ENCODE measurements at regions not wholly inside any gene's neighbourhood (a gene's known extent, or its start where the extent isn't known, plus 50 kb on each side); places are given as distances from the start of the nearest gene placed in this dataset.
"Not testable (repeated sequence)": the region's sequence is repeated elsewhere in the genome, so short reads cannot be mapped to it uniquely, and the experiment has no call there.

GRCh38 chr16:86880316-86881117 lies 302.2 kb downstream of the FOXL1 start:
- no peak for DNase-seq (ENCODE audit: extremely low read depth, low read depth, low spot score)

DNA sequence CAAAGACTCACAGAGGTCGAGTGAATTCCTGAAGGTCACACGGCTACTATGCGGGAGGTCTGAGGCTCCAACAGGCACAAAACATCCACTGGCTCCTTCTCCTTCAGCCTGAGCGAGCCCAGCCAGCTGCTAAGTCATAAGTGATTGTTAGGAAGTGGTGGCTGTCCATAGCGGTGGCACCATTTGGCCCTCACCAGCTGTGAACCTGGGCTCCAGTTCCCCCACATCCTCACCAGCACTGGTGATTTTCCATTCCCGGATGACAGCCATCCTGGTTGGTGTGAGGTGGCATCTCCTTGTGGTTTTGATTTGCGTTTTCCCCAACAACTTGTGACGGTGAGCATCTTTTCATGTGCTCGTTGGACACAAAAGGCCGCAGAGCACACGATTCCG lies 302.8 kb downstream of the FOXL1 start:
- DNase-seq (ENCODE audit: extremely low read depth, low read depth, low spot score) = no peak

DNA sequence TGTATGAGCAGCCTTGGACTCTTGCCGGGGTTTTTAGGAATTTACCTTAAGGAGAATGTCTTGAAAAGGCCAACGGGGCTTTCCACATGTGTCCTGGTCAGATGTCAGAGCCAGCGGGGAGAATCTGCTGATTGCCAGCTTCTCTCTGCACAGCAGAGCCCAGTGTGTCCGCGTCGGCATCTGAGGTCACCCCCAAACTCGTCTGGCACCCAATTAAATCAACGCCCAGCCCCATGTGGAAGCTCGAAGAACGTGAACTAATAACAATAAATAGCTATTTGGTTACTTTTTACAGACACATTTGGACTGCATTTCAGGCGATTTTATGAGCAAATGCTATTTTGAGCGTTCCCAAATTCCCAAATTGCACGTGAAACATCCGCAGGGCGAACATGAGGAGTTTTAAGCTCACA lies 303.5 kb downstream of the FOXL1 start:
- DNase-seq (ENCODE audit: extremely low read depth, low read depth, low spot score) = no peak

GRCh38 chr16:86882586-86883280 lies 304.4 kb downstream of the FOXL1 start:
- no peak for DNase-seq (ENCODE audit: extremely low read depth, low read depth, low spot score)

DNA sequence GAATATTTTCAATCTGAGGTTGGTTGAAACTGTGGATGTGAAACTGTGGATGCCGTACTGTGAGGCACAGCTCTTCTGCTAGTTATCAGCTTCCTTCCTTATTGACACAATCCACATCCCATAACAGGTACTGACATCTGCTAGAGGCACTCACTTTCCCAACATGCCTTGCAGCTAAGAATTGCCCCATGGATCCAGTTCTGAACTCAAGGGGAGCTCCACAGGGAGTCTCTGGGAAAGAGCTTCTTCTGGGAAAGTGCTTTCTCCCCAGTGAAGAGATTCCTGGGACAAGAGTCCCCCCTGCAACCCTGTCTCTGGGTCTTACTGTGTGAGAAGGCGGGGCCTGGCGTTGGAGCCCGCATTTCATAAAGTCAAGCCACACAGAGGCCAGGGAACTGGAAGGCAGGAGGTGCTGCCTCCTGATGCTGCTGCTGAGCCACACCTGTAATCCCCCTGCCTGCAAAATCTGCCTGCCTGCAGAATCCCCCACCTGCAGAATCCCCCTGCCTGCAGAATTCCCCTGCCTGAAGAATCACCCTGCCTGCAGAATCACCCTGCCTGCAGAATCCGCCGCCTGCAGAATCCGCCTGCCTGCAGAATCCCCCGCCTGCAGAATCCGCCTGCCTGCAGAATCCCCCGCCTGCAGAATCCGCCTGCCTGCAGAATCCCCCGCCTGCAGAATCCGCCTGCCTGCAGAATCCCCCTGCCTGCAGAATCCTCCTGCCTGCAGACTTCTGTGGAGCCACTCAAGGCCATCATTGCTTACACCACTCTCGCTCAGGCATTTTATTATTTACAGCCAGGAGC lies 305.4 kb downstream of the FOXL1 start:
- DNase-seq (ENCODE audit: extremely low read depth, low read depth, low spot score) = no peak

- no peak for DNase-seq (ENCODE audit: extremely low read depth, low read depth, low spot score)
Observed at GRCh38 chr16:86884390-86884650, 306.0 kb downstream of the FOXL1 start.

DNA sequence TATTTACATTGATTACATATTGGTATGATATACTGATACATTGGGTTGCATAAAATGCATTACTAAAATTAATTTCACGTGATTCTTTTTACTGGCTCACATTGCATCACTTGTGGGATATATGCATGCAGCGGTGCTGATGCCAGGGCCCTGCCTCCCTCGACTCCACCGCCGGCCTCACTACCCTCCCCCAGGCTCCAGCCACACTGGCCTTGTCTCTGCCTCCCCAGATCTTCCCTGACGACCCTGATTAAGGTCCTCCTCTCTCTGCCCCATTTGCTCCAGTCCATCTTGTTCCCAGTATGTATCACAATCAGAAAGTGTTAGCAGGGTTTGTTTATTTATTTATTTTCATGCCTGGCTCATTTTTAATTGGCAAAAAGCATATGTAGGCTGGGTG lies 306.8 kb downstream of the FOXL1 start:
- DNase-seq (ENCODE audit: extremely low read depth, low read depth, low spot score) = no peak

GRCh38 chr16:86886651-86887050 lies 308.3 kb downstream of the FOXL1 start:
- DNase-seq (ENCODE audit: extremely low read depth, low read depth, low spot score) = no peak

DNA sequence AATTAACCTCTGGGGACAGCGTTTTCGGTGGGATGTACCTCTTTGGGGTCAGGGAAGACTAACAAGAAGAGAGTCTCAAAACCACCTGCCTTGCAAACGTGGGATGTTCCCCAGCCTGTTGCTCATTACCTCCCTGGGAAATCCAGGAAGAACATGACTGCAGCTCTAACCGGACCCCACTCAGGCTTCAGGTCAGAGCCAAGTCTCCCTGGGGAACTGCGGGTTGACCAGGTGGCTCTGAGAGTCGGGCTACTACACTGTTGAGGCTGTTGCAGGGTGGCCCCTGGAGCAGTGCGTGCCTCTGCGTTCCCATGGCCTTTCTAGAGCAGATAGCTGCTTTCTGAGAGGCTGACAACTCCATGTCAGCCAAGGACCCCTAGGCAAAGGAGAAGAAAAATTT lies 309.1 kb downstream of the FOXL1 start:
- no peak for DNase-seq (ENCODE audit: extremely low read depth, low read depth, low spot score)

GRCh38 chr16:86888231-86889053 lies 310.1 kb downstream of the FOXL1 start:
- DNase-seq (ENCODE audit: extremely low read depth, low read depth, low spot score) = no peak

DNA sequence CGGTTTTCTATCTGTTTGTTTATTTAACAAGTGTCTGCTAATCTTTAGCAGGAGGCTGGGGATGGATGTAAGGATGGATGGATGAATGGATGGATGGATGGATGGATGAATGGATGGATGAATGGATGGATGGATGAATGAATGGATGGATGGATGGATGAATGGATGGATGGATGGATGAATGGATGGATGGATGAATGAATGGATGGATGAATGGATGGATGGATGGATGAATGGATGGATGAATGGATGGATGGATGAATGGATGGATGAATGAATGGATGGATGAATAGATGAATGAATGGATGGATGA lies 310.7 kb downstream of the FOXL1 start:
- not testable (repeated sequence) for DNase-seq (ENCODE audit: extremely low read depth, low read depth, low spot score)

- DNase-seq (ENCODE audit: extremely low read depth, low read depth, low spot score) = no peak
Observed at GRCh38 chr16:86889974-86890373, 311.6 kb downstream of the FOXL1 start.

GRCh38 chr16:86891121-86891520 lies 312.8 kb downstream of the FOXL1 start:
- DNase-seq (ENCODE audit: extremely low read depth, low read depth, low spot score) = no peak

GRCh38 chr16:86891631-86892030 lies 313.3 kb downstream of the FOXL1 start:
- DNase-seq (ENCODE audit: extremely low read depth, low read depth, low spot score) = no peak

DNA sequence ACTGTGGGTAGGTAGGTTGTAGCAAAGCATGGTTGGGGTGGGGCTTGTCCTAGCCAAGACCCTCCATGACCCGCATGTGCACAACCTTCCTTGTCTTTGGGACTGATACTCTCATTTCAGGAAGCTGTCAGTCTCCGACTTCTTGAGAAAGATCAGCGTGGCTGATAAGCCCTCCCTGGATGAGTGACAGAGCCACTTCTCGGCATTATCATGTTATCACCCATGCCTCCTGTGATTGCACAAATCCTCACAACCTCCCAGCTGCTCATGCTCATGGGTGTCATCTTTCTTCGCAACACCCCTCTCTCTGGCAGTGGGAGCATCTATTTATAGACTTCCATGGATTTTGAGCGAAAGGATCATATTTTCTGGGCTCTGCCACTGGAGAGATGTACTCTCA lies 314.2 kb downstream of the FOXL1 start:
- DNase-seq (ENCODE audit: extremely low read depth, low read depth, low spot score) = no peak

DNA sequence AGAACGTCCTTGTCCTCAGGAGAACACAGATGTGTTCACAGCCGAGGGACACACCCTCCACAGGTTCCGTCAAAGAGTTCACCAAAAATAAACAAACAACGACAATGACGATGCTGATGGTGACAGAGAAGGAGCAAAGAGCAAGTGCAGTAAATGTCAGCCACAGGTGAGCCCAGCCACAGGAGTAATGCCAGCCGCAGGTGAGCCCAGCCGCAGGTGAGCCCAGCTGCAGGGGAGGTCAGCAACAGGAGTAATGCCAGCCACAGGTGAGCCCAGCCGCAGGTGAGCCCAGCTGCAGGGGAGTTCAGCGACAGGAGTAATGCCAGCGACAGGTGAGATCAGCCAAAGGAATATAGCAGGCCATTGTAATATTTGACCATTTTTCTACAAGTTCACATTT lies 315.2 kb downstream of the FOXL1 start:
- DNase-seq (ENCODE audit: extremely low read depth, low read depth, low spot score) = no peak

DNA sequence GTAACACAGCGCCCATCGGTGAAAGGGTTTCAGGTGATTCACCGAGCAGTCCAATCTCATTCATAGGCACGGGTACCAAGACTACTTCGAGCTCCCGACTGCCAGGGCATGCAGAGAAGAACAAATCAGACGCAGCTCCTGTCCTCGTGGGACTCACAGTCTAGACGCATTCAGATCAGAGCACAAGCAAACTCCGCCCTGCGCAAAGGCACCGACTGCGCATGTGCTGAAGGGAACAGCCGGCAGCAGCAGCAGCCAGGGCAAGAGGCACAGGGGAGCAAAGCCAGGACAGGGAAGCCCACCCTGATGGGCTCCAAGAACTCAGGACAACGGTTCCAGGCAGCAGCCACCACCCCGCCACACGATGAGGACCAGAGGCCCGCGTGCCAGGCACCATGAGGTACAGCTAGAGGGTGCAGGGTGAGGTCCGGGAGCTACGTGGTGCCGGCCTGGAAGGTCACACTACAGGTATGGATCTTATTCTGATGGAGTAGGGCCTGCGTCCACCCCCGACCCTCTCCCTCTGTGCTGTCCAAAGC lies 315.7 kb downstream of the FOXL1 start:
- DNase-seq (ENCODE audit: extremely low read depth, low read depth, low spot score) = no peak

DNA sequence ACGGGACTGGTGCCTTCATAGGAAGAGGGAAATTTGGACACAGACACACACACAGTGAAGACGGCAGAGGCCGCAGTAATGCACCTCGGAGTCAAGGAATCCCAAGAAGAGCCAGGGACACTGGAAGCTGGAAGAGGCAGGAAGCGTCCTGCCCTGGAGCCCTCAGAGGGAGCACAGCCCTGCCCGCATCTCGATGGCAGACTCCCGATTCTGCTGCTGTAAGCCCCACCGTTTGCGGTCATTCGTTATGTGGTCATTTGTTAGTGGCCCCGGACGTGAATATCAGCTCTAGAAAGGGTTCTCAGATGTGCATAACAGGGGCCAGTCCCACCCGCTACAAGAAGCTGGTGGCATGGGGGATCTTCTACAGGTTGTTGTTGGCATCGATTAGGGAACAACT lies 316.6 kb downstream of the FOXL1 start:
- no peak for DNase-seq (ENCODE audit: extremely low read depth, low read depth, low spot score)

DNA sequence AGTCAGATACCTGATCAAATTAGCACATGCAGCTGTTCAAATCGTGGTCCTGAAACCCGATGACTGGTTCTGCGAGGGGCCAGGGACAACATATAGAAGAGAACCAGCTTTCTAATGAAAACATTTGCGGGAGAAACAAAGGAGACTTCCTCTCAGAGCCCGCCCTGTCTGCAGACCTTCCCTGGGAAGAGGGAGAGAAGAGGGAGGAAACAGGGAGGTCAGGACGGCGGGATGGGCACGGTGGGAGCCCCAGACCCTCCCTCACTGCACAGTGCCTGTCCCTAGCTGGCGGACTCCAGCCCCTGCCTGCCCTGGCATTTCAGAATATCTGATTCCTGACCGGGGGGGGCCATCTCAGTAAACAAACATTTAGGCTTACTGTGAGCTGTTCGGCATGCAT lies 317.3 kb downstream of the FOXL1 start:
- DNase-seq (ENCODE audit: extremely low read depth, low read depth, low spot score) = no peak

DNA sequence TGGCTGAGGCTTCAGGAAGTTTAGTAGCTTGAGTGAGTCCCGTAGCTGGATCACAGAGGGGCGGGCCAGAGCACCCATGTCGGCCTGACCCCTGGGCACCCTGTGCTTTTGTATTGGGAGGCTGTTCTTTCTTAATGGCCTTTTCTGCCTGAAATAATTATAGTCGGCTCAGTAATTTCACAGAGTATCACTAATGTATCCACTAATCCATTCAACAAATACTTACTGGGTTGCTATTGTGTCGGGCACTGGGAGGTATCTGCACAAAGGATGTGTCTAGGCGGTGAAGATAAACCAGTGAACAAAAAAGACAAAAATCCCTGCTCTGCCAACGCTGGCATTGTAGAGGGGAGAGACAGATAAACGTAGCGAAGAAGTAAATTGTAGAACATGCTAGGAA lies 318.6 kb downstream of the FOXL1 start:
- DNase-seq (ENCODE audit: extremely low read depth, low read depth, low spot score) = no peak

DNA sequence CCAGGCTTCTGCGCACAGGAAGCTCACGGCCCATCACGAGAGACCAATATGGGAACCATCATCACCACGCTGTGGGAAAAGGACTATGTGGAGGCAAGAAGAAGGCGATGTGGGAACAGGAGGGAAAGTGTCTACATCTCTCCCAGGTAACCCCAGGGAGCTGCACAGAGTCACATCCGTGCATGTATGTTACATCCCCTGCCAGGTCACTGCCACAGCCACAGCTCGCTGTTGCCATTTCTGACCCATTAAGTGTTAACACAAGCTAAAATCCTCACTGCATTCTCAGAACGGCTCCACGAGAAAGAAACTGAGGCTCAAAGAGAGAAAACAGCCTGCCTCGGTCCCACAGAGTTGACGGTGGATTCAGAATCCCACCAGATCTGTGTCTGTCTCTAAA lies 319.1 kb downstream of the FOXL1 start:
- no peak for DNase-seq (ENCODE audit: extremely low read depth, low read depth, low spot score)
